ENCODE measurements at regions not wholly inside any gene's neighbourhood (a gene's known extent, or its start where the extent isn't known, plus 50 kb on each side); places are given as distances from the start of the nearest gene placed in this dataset.

- TF ChIP-seq, protein P1, sequence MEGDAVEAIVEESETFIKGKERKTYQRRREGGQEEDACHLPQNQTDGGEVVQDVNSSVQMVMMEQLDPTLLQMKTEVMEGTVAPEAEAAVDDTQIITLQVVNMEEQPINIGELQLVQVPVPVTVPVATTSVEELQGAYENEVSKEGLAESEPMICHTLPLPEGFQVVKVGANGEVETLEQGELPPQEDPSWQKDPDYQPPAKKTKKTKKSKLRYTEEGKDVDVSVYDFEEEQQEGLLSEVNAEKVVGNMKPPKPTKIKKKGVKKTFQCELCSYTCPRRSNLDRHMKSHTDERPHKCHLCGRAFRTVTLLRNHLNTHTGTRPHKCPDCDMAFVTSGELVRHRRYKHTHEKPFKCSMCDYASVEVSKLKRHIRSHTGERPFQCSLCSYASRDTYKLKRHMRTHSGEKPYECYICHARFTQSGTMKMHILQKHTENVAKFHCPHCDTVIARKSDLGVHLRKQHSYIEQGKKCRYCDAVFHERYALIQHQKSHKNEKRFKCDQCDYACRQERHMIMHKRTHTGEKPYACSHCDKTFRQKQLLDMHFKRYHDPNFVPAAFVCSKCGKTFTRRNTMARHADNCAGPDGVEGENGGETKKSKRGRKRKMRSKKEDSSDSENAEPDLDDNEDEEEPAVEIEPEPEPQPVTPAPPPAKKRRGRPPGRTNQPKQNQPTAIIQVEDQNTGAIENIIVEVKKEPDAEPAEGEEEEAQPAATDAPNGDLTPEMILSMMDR (IDR thresholded peaks at IDR 0.05; ENCODE audit: borderline replicate concordance): no peak
Observed at GRCh38 chr6:62345446-62345845, 59.4 kb upstream of the KHDRBS2 start.

GRCh38 chr6:62344850-62345249 is 58.8 kb upstream of the KHDRBS2 start:
- Histone ChIP-seq H3K9me3 (replicated peaks) (peaks cover 23% of the 10 kb centered on the region), H3K4me1 (no peaks in the 10 kb centered on the region), H3K27me3 (ENCODE audit: low read depth) (no peaks in the 10 kb centered on the region), H3K27ac (replicated peaks) (no peak overlapping the region), H3K4me3 (no peak overlapping the region), H3K36me3 (no peaks in the 10 kb centered on the region)
- DNase-seq: no peak
- intact Hi-C loops (cut with micrococcal nuclease): no loop called here
- TF ChIP-seq, protein P1 (IDR thresholded peaks at IDR 0.05; ENCODE audit: borderline replicate concordance): no peak

More at GRCh38 chr6:62345446-62345845, 59.4 kb upstream of the KHDRBS2 start:
- Histone ChIP-seq H3K4me3 (no peak overlapping the region), H3K27ac (replicated peaks) (no peak overlapping the region), H3K9me3 (replicated peaks) (peaks cover 23% of the 10 kb centered on the region), H3K4me1 (no peaks in the 10 kb centered on the region), H3K27me3 (ENCODE audit: low read depth) (no peaks in the 10 kb centered on the region), H3K36me3 (no peaks in the 10 kb centered on the region)
- no peak for DNase-seq
- intact Hi-C loops (cut with micrococcal nuclease): no loop called here

DNA sequence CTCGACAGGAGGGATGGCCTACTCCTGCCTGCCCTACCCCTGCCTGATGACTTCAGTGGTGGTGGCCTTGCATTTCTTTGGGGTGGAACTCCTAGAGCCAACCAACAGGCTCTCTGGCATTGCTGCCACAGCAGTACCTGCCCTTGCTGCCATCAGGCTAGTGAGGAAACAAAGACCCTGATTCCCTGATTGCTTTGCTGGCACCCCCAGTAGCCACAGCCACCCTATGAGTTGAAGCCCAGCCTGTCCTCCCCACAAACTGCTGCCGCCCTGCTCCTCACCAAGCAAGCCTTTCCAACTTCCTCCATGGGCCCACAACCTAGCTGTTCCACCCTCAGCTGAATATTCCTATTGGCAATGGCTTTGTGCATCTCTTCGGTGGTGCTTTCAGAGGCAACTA is 52.5 kb upstream of the KHDRBS2 start:
- Histone ChIP-seq H3K36me3 (no peaks in the 10 kb centered on the region), H3K9me3 (replicated peaks) (peaks cover 5% of the 10 kb centered on the region), H3K27ac (replicated peaks) (no peak overlapping the region), H3K4me1 (no peaks in the 10 kb centered on the region), H3K27me3 (ENCODE audit: low read depth) (no peaks in the 10 kb centered on the region), H3K4me3 (no peak overlapping the region)
- TF ChIP-seq, protein P1 (IDR thresholded peaks at IDR 0.05; ENCODE audit: borderline replicate concordance): no peak
- DNase-seq: no peak
- intact Hi-C loops (cut with micrococcal nuclease): no loop called here

Measured in left ventricle myocardium inferior (tissue), 1 donor.